HTR-8/SVneo (cell line): ENCODE measurements at regions not wholly inside any gene's neighbourhood (a gene's known extent, or its start where the extent isn't known, plus 50 kb on each side); places are given as distances from the start of the nearest gene placed in this dataset.
A peak's percentile ranks its signal among the peaks of the same experiment; 100 is the strongest.

ENCODE experiments used
- DNase-seq: peaks from one replicate; pipeline ENCODE4 v3.0.0; 2011; ENCODE audit warnings: low spot score, mixed read lengths; ENCODE audit not compliant: insufficient read length
- FAIRE-seq: peaks from 2 replicates; lab custom pipeline; 2011; peaks lifted over from hg19 to GRCh38; lab: Jason Lieb, UNC

- FAIRE-seq (no peak), DNase-seq (no peak)
Measured at GRCh38 chr3:170714122-170714521, 128.2 kb upstream of the SLC7A14 start.

- DNase-seq: no peak
- no peak for FAIRE-seq
Measured at GRCh38 chr3:170713653-170714052, 127.8 kb upstream of the SLC7A14 start.

GRCh38 chr3:170712798-170713197 lies 126.9 kb upstream of the SLC7A14 start:
- FAIRE-seq (no peak), DNase-seq (no peak)

- no peak for FAIRE-seq
Measured at GRCh38 chr3:170712336-170712735, 126.5 kb upstream of the SLC7A14 start.

GRCh38 chr3:170711786-170712185 lies 125.9 kb upstream of the SLC7A14 start:
- FAIRE-seq (no peak), DNase-seq (no peak)

More at GRCh38 chr3:170712336-170712735, 126.5 kb upstream of the SLC7A14 start:
- DNase-seq: no peak

GRCh38 chr3:170709046-170709445 lies 123.2 kb upstream of the SLC7A14 start:
- DNase-seq (no peak), FAIRE-seq (no peak)

- DNase-seq: no peak
- FAIRE-seq: peak; percentile 26
Measured at GRCh38 chr3:170707899-170708298, 122.0 kb upstream of the SLC7A14 start.

- DNase-seq (no peak), FAIRE-seq (no peak)
Measured at GRCh38 chr3:170705131-170705530, 119.3 kb upstream of the SLC7A14 start.

- no peak for FAIRE-seq
- DNase-seq: peak; percentile 43
Measured at GRCh38 chr3:170703121-170703588, 117.3 kb upstream of the SLC7A14 start.

- DNase-seq (no peak), FAIRE-seq (no peak)
Measured at GRCh38 chr3:170701696-170702678, 116.1 kb upstream of the SLC7A14 start.

- DNase-seq (no peak), FAIRE-seq (no peak)
Measured at GRCh38 chr3:170700054-170700404, 114.2 kb upstream of the SLC7A14 start.

GRCh38 chr3:170699158-170700053 lies 113.5 kb upstream of the SLC7A14 start:
- DNase-seq (no peak), FAIRE-seq (no peak)

- no peak for DNase-seq
- FAIRE-seq: no peak
Measured at GRCh38 chr3:170697908-170698307, 112.0 kb upstream of the SLC7A14 start.

- FAIRE-seq (no peak), DNase-seq (no peak)
Measured at GRCh38 chr3:170697131-170697530, 111.3 kb upstream of the SLC7A14 start.

- no peak for FAIRE-seq
Measured at GRCh38 chr3:170695486-170696064, 109.7 kb upstream of the SLC7A14 start.

GRCh38 chr3:170692720-170693119 lies 106.8 kb upstream of the SLC7A14 start:
- peak; percentile 48 for FAIRE-seq
- DNase-seq: no peak

More at GRCh38 chr3:170695486-170696064, 109.7 kb upstream of the SLC7A14 start:
- no peak for DNase-seq

GRCh38 chr3:170690661-170690981 lies 104.7 kb upstream of the SLC7A14 start:
- DNase-seq (no peak), FAIRE-seq (no peak)

- FAIRE-seq (no peak), DNase-seq (peak; percentile 48)
Measured at GRCh38 chr3:170689893-170690660, 104.2 kb upstream of the SLC7A14 start.

- peak; percentile 91 for DNase-seq
- FAIRE-seq: no peak
Measured at GRCh38 chr3:170689296-170689829, 103.5 kb upstream of the SLC7A14 start.
